DMS79 treated with DMSO at 0.1 percent for 48 hours (cell line): ENCODE measurements at regions not wholly inside any gene's neighbourhood (a gene's known extent, or its start where the extent isn't known, plus 50 kb on each side); places are given as distances from the start of the nearest gene placed in this dataset.

Experiments used
- DNase-seq: peaks from one replicate; lab custom pipeline; 2025; lab: John Stamatoyannopoulos, UW

- DNase-seq, result no peak
These were observed 106.1 kb upstream of the ALDH1B1 start for GRCh38 chr9:38286357-38286756.

- DNase-seq, result no peak
These were observed 107.3 kb upstream of the ALDH1B1 start for GRCh38 chr9:38285236-38285635.

- DNase-seq, result peak; percentile 97
These were observed 107.9 kb upstream of the ALDH1B1 start for GRCh38 chr9:38284588-38285051.

- DNase-seq, result no peak
These were observed 108.4 kb upstream of the ALDH1B1 start for GRCh38 chr9:38284039-38284575.

GRCh38 chr9:38282756-38283155 lies 109.7 kb upstream of the ALDH1B1 start:
- DNase-seq, result no peak

GRCh38 chr9:38281917-38282316 lies 110.6 kb upstream of the ALDH1B1 start:
- DNase-seq, result no peak

GRCh38 chr9:38281196-38281595 lies 111.3 kb upstream of the ALDH1B1 start:
- DNase-seq, result no peak

- no peak for DNase-seq
These were observed 112.2 kb upstream of the ALDH1B1 start for GRCh38 chr9:38280251-38280800.

- DNase-seq, result no peak
These were observed 113.4 kb upstream of the ALDH1B1 start for GRCh38 chr9:38278931-38279679.

- DNase-seq, result peak; percentile 43
These were observed 114.0 kb upstream of the ALDH1B1 start for GRCh38 chr9:38278457-38278856.

- no peak for DNase-seq
These were observed 114.8 kb upstream of the ALDH1B1 start for GRCh38 chr9:38277601-38278200.

- DNase-seq, result no peak
These were observed 115.6 kb upstream of the ALDH1B1 start for GRCh38 chr9:38276771-38277439.

- DNase-seq, result peak; percentile 38
These were observed 117.7 kb upstream of the ALDH1B1 start for GRCh38 chr9:38274800-38275199.

GRCh38 chr9:38272710-38273109 lies 119.8 kb upstream of the ALDH1B1 start:
- no peak for DNase-seq

- no peak for DNase-seq
These were observed 120.7 kb upstream of the ALDH1B1 start for GRCh38 chr9:38271666-38272241.

GRCh38 chr9:38269775-38270174 lies 122.7 kb upstream of the ALDH1B1 start:
- DNase-seq, result no peak

GRCh38 chr9:38263532-38263931 lies 129.0 kb upstream of the ALDH1B1 start:
- no peak for DNase-seq

GRCh38 chr9:38259519-38260218 lies 132.8 kb upstream of the ALDH1B1 start:
- DNase-seq, result no peak

- DNase-seq, result no peak
These were observed 133.4 kb upstream of the ALDH1B1 start for GRCh38 chr9:38259056-38259455.

GRCh38 chr9:38257626-38258215 lies 134.8 kb upstream of the ALDH1B1 start:
- DNase-seq, result no peak

- no peak for DNase-seq
These were observed 136.0 kb upstream of the ALDH1B1 start for GRCh38 chr9:38256461-38256860.
